22Rv1 (cell line): ENCODE measurements at regions not wholly inside any gene's neighbourhood (a gene's known extent, or its start where the extent isn't known, plus 50 kb on each side); places are given as distances from the start of the nearest gene placed in this dataset.

Experiments used
- CTCF ChIP-seq: fragments of 450-650 bp; IDR thresholded peaks from 2 replicates; pipeline ENCODE4 v1.5.1; 2017; ENCODE audit warnings: mild to moderate bottlenecking
- ZFX ChIP-seq: fragments of 450-650 bp; IDR thresholded peaks from 2 replicates; pipeline ENCODE4 v1.6.1; 2017; ENCODE audit warnings: antibody characterized with exemption, borderline replicate concordance

GRCh38 chr5:8861764-8862163, 684.1 kb downstream of the SEMA5A start:
- no peak for TF ChIP-seq CTCF
- no peak for TF ChIP-seq ZFX
